H7 (cell line): ENCODE measurements at regions not wholly inside any gene's neighbourhood (a gene's known extent, or its start where the extent isn't known, plus 50 kb on each side); places are given as distances from the start of the nearest gene placed in this dataset.

Source experiments
- DNase-seq: peaks from one replicate; pipeline ENCODE4 v3.0.0; 2012
- H3K27me3 ChIP-seq: 2 replicates; pipeline ENCODE4 v1.6.0; 2011; ENCODE audit warnings: mild to moderate bottlenecking, low read length; ENCODE audit not compliant: control insufficient read depth, insufficient read depth
- H3K36me3 ChIP-seq: replicated peaks from 2 replicates; pipeline ENCODE4 v1.5.1; 2011; ENCODE audit warnings: low read length; ENCODE audit not compliant: control insufficient read depth, insufficient read depth
- H3K4me3 ChIP-seq: 2 replicates; pipeline ENCODE4 v1.5.1; 2011; ENCODE audit warnings: low read depth, mild to moderate bottlenecking, control low read depth, low read length, moderate library complexity; ENCODE audit not compliant: insufficient read depth

DNA sequence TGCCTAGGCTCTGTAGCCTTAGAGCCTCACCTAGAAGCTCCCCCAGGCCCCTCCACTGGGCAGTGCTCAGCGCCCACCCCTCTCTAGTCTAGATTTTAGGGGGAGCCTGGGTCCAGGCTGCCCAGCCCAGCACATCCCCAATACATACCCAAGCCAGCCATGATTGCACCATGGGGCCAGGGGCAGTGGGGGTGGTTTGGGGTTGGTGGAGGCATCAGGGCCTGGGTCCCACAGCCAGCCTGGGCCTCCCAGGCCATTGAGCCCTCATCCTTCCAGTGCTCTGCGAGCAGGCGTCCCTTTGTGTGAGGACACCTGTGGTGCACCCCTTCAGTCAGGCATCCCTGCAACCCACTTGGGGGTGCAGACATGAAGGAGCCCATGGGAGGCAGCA is 76.9 kb upstream of the RET start:
- no peaks in the 10 kb centered on the region for H3K36me3 ChIP-seq
- H3K4me3 ChIP-seq: no peak overlapping the region
- DNase-seq: peak; percentile 32
- H3K27me3 ChIP-seq: no peaks in the 10 kb centered on the region

DNA sequence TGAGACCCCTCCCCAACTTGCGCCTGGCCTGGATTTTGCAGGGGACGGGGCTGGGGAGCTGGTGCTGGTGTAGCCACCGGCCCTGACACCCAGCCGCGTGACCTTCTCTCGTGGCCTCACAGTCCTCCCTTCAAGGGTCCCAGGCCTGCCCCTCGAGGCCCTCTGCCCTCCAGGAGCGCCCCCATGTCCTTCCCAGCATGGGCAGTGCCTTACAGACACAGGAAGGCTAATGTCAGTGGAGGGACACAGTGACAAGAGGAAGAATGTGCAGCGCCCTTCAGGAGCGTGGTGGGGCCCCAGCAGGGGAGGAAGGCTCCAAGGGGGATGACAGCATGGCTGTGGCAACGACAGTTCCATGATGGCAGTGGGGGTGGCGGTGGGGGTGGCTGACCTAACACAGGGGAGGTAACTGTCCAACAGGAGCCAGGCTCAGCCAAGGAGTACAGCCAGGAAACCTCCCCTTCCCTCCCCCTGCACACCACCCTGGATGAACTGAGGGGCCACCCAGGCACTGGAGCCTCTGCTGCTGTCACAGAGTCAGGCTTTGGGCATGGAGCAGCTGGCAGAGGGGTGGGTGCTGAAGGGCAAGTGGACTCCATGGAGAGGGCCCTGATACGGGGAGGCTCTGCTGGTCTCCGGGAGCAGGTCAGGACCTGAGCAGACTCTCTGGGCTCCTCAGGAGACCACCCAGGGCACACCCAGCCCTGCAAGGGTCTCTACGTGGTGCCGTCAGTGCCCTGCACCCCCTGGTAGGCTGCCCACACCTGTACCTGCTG is 76.0 kb upstream of the RET start:
- peak; percentile 28 for DNase-seq
- H3K4me3 ChIP-seq: no peak overlapping the region
- H3K27me3 ChIP-seq: no peaks in the 10 kb centered on the region
- no peaks in the 10 kb centered on the region for H3K36me3 ChIP-seq

DNA sequence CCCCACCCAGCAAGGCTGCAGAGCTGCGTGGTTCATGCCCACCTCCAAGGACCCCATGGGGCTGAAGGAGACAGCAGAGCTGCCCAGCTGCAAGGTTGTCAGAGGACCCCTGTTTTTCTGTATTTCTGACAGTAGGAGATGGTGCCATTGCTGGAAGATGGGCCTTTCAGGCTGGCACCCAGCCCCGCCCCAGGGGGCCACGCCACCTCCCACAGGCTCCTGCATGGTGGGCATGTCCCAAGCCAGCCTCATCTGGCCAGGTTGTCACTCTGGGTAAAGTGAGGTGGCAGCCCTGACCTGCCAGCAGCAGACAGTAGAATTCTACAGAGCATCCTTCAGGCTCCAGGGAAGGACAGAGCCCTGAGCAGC is 75.5 kb upstream of the RET start:
- Histone ChIP-seq H3K27me3 (no peaks in the 10 kb centered on the region), H3K4me3 (no peak overlapping the region), H3K36me3 (no peaks in the 10 kb centered on the region)
- no peak for DNase-seq

DNA sequence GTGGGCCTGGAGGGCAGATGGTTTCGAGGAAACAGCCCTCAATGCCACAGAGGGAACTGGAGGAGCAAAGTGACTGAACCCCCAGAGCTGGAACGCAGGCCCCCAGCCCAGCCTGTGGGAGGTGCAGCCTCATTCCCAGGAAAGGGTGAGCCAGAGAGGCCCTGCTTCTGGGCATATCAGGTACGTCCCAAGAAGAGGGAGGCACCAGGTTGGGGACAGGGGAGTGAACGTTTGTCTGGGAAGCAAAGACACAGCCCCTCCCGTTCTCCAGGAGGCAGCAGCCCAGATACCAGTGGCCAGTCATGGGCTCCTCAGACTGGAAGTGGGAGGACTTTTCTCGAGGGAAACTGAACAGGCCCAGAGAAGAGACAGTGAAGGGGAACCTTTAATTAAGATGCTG is 74.3 kb upstream of the RET start:
- no peaks in the 10 kb centered on the region for H3K36me3 ChIP-seq
- no peak for DNase-seq
- no peak overlapping the region for H3K4me3 ChIP-seq
- no peaks in the 10 kb centered on the region for H3K27me3 ChIP-seq

DNA sequence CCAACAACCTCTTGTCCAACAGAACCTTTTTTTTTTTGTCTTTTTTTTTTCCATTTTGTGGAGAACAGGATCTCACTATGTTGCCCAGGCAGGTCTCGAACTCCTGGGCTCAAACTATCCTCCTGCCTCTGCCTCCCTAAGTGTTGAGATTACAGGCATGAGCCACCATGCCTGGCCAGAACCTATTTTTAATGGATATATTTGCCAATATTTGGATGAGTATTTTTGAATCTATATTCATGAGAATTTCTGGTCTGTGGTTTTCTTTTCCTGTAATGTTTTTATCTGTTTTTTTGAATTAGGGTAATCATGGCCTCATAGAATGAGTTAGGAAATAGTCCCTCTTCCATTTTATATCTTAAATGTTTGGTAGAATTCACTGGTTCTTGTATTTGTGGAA is 70.4 kb upstream of the RET start:
- Histone ChIP-seq H3K36me3 (no peaks in the 10 kb centered on the region), H3K27me3 (no peaks in the 10 kb centered on the region), H3K4me3 (no peak overlapping the region)
- no peak for DNase-seq

DNA sequence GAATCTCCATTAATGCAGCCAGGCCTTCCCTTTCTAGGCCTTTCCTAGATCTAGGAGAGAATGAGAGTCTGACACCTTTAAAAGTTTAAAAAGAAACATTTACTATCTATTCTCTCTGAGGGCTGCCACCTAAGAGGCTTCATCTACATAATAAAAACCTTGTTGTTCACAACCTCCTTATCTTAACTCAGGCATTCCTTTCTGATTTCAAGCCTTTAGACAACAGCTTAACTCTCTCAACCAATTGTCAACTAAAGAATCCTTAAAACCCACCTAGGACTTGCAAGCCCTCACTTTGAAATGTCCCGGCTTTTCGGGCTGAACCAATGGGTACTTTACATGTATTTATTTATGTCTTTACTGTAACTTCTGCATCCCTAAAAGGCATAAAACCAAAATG is 64.3 kb upstream of the RET start:
- no peak overlapping the region for H3K4me3 ChIP-seq
- H3K27me3 ChIP-seq: no peaks in the 10 kb centered on the region
- peak; percentile 49 for DNase-seq
- no peaks in the 10 kb centered on the region for H3K36me3 ChIP-seq

DNA sequence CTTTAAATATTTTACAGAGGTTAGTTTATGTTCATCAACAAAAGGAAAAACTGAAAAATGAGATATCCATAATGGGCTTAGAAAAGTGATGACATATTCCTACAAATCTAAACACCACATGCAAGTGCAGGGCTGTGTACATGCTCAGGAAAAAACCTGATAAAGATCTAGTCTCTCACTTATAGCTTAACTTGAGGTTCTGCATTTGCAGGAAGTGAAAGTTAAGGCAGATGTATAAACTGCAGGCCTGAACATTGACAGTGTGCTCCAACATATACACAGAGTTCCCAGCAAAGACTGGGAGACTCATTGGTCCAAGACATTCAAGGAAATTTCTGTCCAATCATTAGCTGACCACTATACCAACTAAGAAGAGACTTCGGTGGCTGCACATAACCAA is 63.8 kb upstream of the RET start:
- no peak for DNase-seq
- H3K27me3 ChIP-seq: no peaks in the 10 kb centered on the region
- H3K36me3 ChIP-seq: no peaks in the 10 kb centered on the region
- H3K4me3 ChIP-seq: no peak overlapping the region

DNA sequence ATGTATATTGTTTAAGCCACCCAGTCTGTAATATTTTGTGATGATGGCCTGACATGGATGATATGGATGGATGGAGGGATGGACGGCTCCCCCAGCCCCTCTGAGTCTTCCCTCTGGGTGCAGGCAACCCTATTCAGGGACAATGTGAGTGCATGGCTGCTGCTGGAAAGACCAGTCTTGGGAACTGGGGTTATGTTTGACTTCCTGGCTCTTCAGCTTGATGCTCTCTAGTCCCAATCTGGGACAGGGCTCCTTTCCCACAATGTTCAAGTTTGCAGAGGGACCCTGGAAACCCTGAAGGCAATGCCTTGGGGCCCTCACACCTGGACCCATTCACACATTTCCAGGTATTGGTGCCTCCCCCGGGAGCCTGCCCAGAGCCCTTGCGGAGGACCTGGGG is 52.3 kb upstream of the RET start:
- Histone ChIP-seq H3K27me3 (peaks cover 10% of the 10 kb centered on the region; the same call in 1 of the 2 replicates), H3K4me3 (no peak overlapping the region), H3K36me3 (no peaks in the 10 kb centered on the region)
- DNase-seq: no peak

DNA sequence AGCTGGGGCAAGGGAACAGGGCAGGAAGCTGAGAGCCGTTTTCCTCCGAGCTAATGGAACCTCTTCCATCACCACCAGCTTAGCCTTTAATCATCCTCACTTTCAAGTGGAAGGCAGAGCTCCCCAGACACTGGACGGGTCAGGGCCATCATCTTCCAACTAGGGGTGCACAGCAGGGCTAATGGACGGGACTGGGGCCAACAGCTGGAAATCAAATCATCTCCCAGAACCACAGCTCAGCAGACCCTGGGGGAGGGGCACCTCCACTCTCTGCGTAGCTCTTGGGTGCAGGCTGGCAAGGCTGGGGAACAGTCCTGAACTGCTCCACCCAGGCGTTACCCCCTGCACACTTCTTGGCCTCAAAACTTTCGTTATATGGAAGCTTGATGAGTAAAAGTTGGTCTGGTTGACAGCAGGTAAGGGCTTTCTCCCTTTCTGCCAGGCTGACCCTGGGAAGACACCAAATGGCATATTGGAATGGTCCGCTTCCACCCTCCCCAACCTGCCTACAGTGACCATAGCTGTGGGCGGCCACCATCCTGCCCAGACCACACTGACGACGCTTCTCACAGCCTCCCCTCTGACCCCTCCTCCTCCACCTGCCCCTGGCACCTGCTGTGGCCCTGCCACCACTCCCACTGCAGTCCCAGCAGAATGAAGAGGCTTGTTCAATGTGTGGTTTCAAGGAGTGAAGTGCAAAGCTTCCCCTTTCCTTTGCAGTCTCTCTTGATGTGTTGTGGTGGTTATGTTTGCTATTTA is 51.7 kb upstream of the RET start:
- Histone ChIP-seq H3K4me3 (no peak overlapping the region), H3K27me3 (peaks cover 10% of the 10 kb centered on the region; the same call in 1 of the 2 replicates), H3K36me3 (no peaks in the 10 kb centered on the region)
- no peak for DNase-seq

DNA sequence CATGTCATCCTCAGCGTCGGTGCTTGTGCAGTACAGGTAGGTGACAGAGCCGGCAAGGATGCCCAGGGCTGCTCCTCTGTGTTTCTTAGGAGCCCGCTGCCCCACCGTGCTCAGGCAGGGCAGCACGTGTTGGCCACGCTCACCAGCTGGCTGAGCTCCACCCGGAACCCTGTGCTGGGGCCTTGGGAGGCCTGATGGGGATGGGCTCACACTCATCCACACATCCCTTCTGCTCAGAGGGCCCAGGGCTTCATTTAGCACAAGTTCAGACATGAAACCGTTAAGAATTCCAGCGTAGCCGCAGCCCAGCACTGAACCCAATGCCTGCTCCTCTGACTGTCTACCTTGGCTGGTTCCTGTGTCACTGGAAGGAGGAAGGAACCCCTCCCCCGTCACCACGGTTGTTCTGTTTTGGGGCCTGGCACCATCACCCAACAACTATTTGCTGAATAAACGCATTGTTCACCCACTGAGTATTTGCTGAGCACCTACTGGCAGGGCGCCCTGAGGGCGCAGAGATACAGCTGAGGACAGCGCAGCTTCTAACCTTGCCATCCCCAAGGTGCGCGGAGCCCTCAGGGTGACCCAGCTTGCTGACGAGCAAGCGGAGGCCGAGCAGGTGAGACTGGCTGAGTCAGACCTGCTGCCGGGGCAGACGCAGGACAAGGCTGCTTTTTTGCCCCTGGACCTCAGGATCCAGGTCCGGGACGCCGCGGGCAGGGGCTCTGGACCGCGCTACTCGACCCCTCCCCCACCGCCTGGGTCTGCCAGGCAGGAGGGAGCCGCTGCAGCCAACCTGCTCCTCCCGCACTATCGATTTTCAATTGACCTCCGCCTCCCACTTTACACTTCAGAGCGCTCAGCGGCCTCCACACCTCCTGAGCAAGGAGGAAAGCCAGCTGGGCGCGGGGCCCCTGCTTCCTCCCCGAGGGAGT is 50.6 kb upstream of the RET start:
- H3K4me3 ChIP-seq: peak overlapping the region; percentile 30
- H3K36me3 ChIP-seq: no peaks in the 10 kb centered on the region
- H3K27me3 ChIP-seq: peaks cover 10% of the 10 kb centered on the region; the same call in 1 of the 2 replicates
- peak; percentile 89 for DNase-seq
